ENCODE measurements at regions not wholly inside any gene's neighbourhood (a gene's known extent, or its start where the extent isn't known, plus 50 kb on each side); places are given as distances from the start of the nearest gene placed in this dataset.

DNA sequence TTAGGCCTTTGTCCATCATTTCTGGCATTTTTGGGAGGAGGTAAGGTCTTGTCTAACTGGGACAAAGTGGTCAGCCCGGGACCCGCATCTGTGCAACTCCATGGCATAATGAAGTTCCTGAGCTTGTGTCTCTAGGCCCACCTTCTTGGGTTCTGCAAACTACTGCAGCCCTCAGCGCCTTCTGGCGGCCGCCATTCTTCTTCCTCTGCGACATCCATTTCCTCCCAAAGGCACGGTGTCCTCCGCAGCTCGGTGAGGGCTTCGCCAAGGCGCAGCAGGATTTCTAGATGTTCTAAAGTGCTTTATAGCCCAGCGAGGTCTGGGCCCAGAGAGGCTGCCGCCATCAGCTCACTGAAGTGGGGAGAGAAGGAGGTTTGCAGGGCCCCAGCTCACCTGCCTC, 134.4 kb upstream of the OR4E1 start:
- Histone ChIP-seq H3K9ac (ENCODE audit: low read depth, low read length, poor library complexity, severe bottlenecking) (no peak overlapping the region), H2AFZ (ENCODE audit: low read length) (no peak overlapping the region), H3K4me1 (ENCODE audit: insufficient read depth, low read length, poor library complexity, severe bottlenecking) (no peaks in the 10 kb centered on the region), H4K20me1 (ENCODE audit: insufficient read depth, low read length, poor library complexity, severe bottlenecking) (no peaks in the 10 kb centered on the region), H3K4me3 (ENCODE audit: low read length, poor library complexity, severe bottlenecking) (no peak overlapping the region), H3K9me2 (replicated peaks; ENCODE audit: low read depth, low read length) (no peaks in the 10 kb centered on the region), H3K9me3 (ENCODE audit: insufficient read depth, low read depth, low read length) (no peaks in the 10 kb centered on the region), H3K4me2 (ENCODE audit: low read depth, low read length, poor library complexity, severe bottlenecking) (no peak overlapping the region), H3K27me3 (ENCODE audit: insufficient read depth, low read length, poor library complexity, severe bottlenecking) (no peaks in the 10 kb centered on the region), H3K36me3 (ENCODE audit: insufficient read depth, low read length) (no peaks in the 10 kb centered on the region), H3K79me2 (ENCODE audit: insufficient read depth, low read length) (no peaks in the 10 kb centered on the region), H3F3A (ENCODE audit: low read depth) (no peaks in the 10 kb centered on the region)
- no peak for TF ChIP-seq EZH2phosphoT487 (IDR thresholded peaks at IDR 0.05; ENCODE audit: borderline replicate concordance)
- TF ChIP-seq, protein P1, sequence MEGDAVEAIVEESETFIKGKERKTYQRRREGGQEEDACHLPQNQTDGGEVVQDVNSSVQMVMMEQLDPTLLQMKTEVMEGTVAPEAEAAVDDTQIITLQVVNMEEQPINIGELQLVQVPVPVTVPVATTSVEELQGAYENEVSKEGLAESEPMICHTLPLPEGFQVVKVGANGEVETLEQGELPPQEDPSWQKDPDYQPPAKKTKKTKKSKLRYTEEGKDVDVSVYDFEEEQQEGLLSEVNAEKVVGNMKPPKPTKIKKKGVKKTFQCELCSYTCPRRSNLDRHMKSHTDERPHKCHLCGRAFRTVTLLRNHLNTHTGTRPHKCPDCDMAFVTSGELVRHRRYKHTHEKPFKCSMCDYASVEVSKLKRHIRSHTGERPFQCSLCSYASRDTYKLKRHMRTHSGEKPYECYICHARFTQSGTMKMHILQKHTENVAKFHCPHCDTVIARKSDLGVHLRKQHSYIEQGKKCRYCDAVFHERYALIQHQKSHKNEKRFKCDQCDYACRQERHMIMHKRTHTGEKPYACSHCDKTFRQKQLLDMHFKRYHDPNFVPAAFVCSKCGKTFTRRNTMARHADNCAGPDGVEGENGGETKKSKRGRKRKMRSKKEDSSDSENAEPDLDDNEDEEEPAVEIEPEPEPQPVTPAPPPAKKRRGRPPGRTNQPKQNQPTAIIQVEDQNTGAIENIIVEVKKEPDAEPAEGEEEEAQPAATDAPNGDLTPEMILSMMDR (conservative IDR thresholded peaks at IDR 0.05; ENCODE audit: low read length): no peak

- Histone ChIP-seq H3F3A (ENCODE audit: low read depth) (no peaks in the 10 kb centered on the region), H3K4me1 (ENCODE audit: insufficient read depth, low read length, poor library complexity, severe bottlenecking) (no peaks in the 10 kb centered on the region), H3K9ac (ENCODE audit: low read depth, low read length, poor library complexity, severe bottlenecking) (no peak overlapping the region), H3K9me2 (replicated peaks; ENCODE audit: low read depth, low read length) (no peaks in the 10 kb centered on the region), H3K36me3 (ENCODE audit: insufficient read depth, low read length) (no peaks in the 10 kb centered on the region), H3K4me2 (ENCODE audit: low read depth, low read length, poor library complexity, severe bottlenecking) (no peak overlapping the region), H3K4me3 (ENCODE audit: low read length, poor library complexity, severe bottlenecking) (no peak overlapping the region), H3K27me3 (ENCODE audit: insufficient read depth, low read length, poor library complexity, severe bottlenecking) (no peaks in the 10 kb centered on the region), H3K9me3 (ENCODE audit: insufficient read depth, low read depth, low read length) (no peaks in the 10 kb centered on the region), H4K20me1 (ENCODE audit: insufficient read depth, low read length, poor library complexity, severe bottlenecking) (no peaks in the 10 kb centered on the region), H2AFZ (ENCODE audit: low read length) (no peak overlapping the region), H3K79me2 (ENCODE audit: insufficient read depth, low read length) (no peaks in the 10 kb centered on the region)
- TF ChIP-seq, protein P1 (conservative IDR thresholded peaks at IDR 0.05; ENCODE audit: low read length): no peak
- TF ChIP-seq EZH2phosphoT487 (IDR thresholded peaks at IDR 0.05; ENCODE audit: borderline replicate concordance): no peak
Measured at GRCh38 chr14:21804981-21805380, 131.4 kb upstream of the OR4E1 start.

DNA sequence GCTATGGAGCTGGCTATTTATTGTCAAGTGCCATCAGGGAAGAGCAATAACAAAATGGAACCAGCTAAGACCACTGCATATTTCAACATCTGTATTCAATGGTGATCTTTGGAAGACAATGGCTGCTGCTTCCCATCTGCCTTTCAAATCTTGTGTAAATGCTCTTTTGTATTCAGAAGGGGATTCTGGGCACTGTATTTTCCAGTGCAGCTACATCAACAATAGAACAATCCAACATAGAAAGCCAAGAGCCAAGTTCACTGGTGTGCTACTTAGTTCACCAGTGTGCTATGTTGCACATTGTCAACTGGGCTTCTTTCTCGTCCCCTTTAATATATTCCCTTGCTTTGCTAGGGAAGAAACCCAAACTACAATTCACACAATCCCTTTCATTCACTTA, 128.8 kb upstream of the OR4E1 start:
- TF ChIP-seq EZH2phosphoT487 (IDR thresholded peaks at IDR 0.05; ENCODE audit: borderline replicate concordance): no peak
- TF ChIP-seq, protein P1 (conservative IDR thresholded peaks at IDR 0.05; ENCODE audit: low read length): no peak

More for the DNA sequence above, 128.8 kb upstream of the OR4E1 start:
- no peak overlapping the region for H3K9ac ChIP-seq (ENCODE audit: low read depth, low read length, poor library complexity, severe bottlenecking)
- H3K4me3 ChIP-seq (ENCODE audit: low read length, poor library complexity, severe bottlenecking): no peak overlapping the region
- H3K36me3 ChIP-seq (ENCODE audit: insufficient read depth, low read length): no peaks in the 10 kb centered on the region
- no peaks in the 10 kb centered on the region for H3K27me3 ChIP-seq (ENCODE audit: insufficient read depth, low read length, poor library complexity, severe bottlenecking)
- no peaks in the 10 kb centered on the region for H4K20me1 ChIP-seq (ENCODE audit: insufficient read depth, low read length, poor library complexity, severe bottlenecking)
- H3K9me2 ChIP-seq (replicated peaks; ENCODE audit: low read depth, low read length): no peaks in the 10 kb centered on the region
- no peaks in the 10 kb centered on the region for H3K4me1 ChIP-seq (ENCODE audit: insufficient read depth, low read length, poor library complexity, severe bottlenecking)
- no peaks in the 10 kb centered on the region for H3F3A ChIP-seq (ENCODE audit: low read depth)
- H3K4me2 ChIP-seq (ENCODE audit: low read depth, low read length, poor library complexity, severe bottlenecking): no peak overlapping the region
- H2AFZ ChIP-seq (ENCODE audit: low read length): no peak overlapping the region
- no peaks in the 10 kb centered on the region for H3K9me3 ChIP-seq (ENCODE audit: insufficient read depth, low read depth, low read length)
- no peaks in the 10 kb centered on the region for H3K79me2 ChIP-seq (ENCODE audit: insufficient read depth, low read length)

Measured in Loucy (cell line).